Erythroblast (primary cell): ENCODE measurements at regions not wholly inside any gene's neighbourhood (a gene's known extent, or its start where the extent isn't known, plus 50 kb on each side); places are given as distances from the start of the nearest gene placed in this dataset.

Experiments
- GATA1 ChIP-seq: IDR thresholded peaks from 2 replicates; pipeline ENCODE4 v1.6.1; 2011; ENCODE audit warnings: low read depth, mild to moderate bottlenecking, control low read depth, low read length, moderate library complexity
- POLR2A ChIP-seq: IDR thresholded peaks from 2 replicates; pipeline ENCODE4 v1.6.1; 2011; ENCODE audit warnings: mild to moderate bottlenecking, low read length

GRCh38 chr2:129895061-129895460 is 84.4 kb upstream of the RAB6C start:
- TF ChIP-seq POLR2A, result no peak
- no peak for TF ChIP-seq GATA1
